ENCODE measurements at regions not wholly inside any gene's neighbourhood (a gene's known extent, or its start where the extent isn't known, plus 50 kb on each side); places are given as distances from the start of the nearest gene placed in this dataset.

DNA sequence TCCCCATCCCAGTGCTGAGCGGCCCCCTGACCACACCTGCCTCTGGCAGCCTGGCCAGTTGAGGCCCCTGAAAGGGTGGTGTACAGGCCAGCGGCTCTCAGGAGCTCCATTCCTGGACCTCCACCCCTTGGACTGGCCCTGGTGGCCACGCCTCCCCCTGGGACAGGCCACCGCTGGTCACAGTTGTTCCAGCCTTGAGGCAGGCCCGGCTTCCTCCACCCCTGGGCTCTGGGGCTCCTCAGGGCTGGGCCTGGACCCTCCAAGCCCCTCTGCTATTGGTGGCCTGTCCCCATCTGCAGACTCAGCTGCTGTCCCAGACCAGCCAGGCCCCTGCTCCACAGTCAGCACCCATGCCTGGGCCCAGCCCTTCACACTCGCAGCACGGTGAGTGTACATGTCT is 93.2 kb upstream of the NKX1-1 start:
- DNase-seq (ENCODE audit: low spot score), result no peak

DNA sequence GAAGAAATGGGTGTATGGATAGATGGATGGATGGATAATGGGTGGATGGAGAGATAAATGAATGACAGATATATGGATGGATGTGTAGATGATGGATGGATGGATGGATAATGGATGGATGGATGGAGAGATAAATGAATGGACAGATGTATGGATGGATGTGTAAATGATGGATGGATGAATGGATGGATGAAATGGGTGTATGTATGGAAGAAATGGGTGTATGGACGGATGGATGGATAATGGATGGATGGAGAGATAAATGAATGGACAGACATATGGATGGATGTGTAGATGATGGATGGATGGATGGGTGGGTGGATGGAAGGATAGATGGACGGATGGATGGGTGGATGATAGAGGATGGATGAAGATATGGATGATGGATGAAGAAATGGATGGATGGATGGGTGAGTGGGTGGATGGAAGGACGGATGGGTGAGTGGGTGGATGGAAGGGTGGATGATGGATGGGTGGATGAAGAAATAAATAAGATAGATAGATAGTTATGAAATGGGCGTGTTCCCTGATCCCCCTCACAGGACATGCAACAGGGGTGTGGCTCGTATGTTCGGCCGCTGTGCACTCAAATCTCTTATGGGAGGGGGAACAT is 91.1 kb upstream of the NKX1-1 start:
- no peak for DNase-seq (ENCODE audit: low spot score)

DNA sequence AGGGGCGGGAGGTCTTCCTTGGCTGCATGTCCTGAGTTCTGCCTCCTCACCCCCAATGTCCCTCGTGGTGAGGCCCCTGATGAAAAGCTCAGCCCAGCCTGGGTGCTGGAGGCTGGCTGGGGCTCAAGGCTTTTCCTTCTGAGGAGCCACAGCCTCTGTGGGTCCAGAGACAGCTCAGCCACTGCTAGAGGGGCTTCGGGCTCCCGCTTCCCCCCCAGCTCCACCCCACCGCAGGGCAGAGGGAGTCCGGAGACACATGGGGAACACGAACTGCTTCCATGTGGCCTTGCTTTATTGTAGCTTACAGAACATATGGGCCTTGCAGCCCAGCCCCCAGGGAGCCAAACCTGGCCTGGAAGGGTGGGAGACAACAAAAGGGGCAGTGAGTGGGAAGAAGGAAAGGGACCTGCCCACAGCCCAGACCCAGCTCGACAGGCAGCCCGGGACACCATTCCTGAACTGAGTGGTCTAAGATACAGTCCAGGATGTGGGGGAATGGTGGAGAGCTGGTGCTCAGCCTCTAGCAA is 89.9 kb upstream of the NKX1-1 start:
- no peak for DNase-seq (ENCODE audit: low spot score)

DNA sequence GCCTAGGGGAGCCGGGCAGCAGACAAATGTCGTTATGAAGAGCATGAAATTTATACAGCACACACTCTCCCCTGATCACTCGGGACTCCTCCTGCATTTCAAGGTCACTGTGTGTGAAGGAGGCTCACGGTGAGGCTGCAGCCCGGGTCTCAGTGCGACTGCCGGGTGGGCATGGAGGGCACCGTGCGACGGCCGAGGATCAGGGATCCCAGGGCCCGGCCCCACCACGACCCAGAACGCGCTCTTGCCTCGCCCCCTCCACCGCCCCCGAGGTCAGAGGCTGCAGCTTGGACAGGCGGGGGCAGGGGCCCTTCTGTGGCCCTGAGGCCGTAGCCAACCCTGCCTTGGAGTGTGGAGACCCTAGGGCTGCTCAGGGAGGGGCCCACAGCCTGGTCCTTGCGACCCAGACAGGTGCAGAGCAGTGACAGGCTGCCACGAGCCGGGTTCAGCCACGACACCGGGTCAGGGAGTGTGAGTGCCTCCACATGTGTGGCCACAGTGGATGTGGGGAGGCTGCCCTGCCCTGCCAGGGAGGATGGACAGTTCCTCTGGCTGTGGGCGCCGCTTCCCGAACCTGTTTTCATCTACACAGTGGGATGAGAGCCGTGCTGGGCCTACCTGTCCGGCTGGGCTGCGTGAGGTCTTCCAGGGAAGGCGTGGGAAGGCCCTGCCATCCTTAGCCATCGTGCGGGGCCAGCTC is 89.3 kb upstream of the NKX1-1 start:
- DNase-seq (ENCODE audit: low spot score), result no peak

- no peak for DNase-seq (ENCODE audit: low spot score)
These were observed 88.4 kb upstream of the NKX1-1 start for GRCh38 chr4:1494416-1495315.

DNA sequence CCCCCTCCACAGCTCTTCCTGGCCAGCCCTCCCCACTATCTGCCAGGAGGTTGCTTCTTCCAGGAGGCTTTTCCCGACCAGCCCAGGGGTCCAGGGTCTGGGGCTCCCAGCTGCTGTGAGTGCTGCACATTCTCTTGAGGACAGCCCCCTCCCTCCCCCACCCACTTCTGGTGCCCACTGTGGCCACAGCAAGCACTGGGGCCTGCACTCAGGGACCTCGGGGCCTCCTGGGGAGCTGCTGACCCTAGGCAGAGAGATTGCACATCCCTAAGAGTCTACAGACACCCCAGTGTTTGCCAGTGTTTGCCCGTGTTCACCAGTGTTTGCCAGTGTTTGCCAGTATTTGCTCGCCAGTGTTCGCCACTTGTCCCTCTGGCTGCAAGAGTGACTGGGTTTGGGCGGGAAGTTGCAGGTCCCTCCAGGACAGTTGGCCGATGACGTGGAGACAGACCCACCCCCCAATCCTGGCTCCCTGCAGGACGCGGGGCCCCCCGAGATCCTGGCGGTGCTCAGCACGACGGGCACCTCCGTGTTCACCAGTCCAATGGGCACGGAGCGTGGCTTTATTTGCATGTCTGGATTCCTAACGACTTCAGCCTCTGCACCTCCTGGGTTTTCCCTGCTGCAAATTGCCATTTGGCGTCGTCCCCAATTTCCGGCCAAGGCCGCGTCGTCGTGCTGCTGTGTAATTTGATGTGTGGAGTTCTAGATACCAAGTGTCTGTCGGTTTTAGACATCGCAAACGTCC is 87.5 kb upstream of the NKX1-1 start:
- DNase-seq (ENCODE audit: low spot score), result no peak

DNA sequence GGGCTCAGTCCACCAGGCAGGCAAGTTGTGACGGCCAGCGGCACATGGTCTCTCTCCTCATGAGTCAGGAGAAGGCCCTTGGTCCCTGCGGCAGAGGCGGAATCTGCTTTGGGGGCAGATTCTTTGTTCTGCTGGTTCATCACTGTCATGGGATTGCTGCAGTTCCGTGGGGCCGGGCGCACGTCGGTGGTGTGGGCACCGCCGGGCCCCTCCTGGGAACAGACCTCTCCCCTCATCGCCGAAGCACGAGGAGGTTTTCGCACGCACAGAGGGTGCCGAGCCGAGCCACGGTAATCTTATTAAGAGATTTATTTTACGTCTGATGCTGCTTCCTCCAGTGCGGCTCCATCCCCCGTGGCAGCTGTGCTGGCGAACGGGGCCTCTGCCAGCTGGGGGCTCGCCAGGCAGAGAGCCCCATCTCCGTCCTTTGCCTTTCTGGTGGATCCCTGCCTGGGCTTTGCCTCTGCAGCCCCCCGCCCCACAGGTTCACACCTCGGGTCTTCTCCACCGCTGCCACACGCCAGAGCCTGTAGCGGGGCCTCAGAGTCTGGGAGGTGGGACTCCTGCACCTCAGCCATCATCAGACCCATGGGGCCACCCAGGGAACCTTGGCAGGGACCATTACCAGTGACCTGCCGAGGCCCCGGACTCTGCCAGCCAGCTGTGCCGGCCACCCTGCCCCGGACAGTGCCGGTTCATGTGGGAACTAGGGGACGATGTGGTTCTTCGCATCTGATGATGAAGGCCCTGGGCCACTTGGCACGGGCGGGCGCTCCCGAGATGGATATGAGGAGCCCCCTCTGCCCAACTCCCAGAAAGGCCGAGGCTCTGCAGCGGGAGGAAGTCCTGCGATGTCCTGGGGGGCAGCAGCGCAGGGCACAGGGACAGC is 86.7 kb upstream of the NKX1-1 start:
- no peak for DNase-seq (ENCODE audit: low spot score)

DNA sequence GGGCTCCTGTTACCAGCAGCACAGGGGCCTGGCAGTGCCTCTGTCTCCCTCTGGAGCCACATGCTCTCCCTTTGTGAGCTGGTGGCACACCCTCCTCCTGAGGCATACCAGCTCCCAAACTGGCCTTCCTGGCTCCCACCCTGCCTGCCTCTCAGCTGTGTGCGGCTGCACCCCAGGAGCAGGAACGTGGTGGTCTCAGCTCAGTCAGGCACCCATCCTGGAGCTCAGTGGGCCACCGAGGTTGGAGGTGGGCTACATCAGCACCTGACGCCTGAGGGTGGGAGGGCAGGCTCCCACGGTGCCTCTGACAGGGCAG is 85.9 kb upstream of the NKX1-1 start:
- no peak for DNase-seq (ENCODE audit: low spot score)

DNA sequence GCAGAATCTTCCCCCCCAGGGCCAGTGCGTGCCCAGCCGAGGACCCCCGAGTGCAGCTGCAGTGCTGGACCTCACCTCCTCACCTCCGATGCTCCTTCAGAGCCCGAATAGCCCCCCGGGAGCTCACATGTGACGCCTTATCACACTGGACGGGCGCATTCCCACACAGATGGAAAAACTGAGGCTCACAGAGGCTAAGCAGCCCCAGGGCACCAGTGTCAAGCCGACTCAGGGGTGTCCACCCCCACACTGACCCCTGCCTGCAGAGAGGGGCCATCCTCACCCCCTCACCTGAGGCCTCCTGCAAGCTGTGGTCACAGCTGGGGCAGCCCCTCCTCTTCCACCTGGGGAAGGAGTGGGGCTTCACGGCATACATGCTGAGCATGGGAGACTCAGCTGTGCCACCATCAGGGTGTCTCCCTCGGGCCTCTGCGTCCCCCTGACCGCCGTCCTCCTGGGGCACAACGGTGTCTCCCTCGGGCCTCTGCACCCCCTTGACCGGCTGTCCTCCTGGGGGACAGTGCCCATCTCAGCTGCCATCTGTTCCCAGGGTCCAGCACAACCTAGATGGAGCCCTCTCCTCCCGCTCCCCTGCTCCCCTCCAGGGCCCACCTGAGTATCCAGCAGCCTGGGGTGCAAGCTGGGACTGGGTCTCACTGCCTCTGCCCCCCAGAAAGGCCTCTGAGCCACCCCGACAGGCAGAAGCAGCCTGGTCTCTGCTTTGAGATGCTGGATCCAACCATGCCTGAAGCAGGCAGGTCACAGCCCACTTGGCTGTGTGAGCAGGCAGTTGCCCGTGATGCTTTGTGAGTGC is 85.3 kb upstream of the NKX1-1 start:
- no peak for DNase-seq (ENCODE audit: low spot score)

DNA sequence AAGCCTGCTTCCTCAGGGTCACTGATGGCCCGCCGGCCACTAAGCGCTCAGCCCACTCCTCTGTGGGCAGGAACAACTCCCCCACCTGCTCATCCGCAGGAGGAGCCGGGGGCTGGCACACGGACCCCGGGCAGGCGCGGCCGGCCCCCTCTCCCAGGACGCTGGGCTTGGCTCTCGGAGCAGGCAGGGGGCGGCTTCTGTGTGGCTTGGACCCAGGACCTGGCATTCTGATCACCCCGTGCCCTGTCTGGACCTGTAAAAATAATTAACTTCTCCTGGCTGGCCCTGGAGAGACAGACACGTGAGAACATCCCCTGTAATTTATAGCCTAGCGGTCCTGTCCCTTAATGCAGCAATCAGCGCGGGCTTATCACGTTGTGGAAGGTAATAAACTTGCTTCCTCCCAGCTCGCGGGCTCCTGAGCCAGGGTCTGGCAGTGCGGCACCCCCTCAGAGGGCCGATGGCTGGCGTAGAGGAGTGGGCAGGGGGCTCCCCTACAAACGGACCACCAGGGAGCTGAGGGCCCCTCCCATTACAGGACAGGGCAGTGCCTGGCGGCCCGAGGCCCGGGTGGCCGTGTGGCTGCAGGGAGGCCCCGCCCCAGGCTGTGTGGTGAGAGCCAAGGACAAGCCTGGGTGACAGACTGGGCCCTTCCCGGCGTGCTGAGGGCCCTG is 84.5 kb upstream of the NKX1-1 start:
- DNase-seq (ENCODE audit: low spot score), result peak; percentile 29

GRCh38 chr4:1490011-1490653 is 83.9 kb upstream of the NKX1-1 start:
- peak; percentile 36 for DNase-seq (ENCODE audit: low spot score)

GRCh38 chr4:1489639-1489995 is 83.4 kb upstream of the NKX1-1 start:
- no peak for DNase-seq (ENCODE audit: low spot score)

DNA sequence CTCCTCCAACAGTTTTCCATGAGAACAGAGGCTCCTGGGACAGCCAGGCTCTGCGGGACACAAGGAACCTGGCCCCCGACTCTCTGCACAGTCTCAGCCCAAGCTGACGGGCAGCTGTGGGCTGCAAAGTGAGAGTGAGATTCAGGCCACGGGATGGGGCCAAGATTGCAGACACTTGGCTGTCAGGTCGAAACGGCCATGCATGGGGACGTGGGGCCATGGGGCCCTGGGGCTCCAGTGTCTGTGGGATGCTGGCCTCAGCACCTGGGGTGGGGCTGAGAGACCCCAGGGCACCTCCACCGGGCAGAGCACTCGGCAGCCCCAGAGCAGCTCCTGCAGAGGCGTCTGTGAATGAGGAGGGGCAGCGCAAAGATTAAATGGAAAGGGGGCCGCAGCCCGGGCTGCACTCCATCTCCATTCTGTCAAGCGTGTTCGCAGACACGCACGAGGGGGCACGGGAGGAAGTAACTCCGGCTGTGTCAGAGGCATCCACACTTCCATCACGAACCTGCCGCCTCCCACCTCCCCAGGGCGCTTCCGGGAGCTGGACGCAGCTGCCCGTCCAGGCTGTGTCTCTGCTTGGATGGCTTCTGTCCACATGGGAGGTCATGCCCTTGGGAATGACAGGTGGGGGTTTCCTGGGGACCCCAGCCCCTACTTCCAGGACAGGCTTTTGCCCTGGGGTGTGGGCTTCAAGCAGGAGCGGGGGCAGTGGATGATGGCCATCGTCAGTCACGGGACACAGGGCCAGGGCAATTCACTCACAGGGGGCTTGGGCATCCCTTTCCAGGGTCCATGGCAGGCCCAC is 82.8 kb upstream of the NKX1-1 start:
- DNase-seq (ENCODE audit: low spot score), result no peak

DNA sequence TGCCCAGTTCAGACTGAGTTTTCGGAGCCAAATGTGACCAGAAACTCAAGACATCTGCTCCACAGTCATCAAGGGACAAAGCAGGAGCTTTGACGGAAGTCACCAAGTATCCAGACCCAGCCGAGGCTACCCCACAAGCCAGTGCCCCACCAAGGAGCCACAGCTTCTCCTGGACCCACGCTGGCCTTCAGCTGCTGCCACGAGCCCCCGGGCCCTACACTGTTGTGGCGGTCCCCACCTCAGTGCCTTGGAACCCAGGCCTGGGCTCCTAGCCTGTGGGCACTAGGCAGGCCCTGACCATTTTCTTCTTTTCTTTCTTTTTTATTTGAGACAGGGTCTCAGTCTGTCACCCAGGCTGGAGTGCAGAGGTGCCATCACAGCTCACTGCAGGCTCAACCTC is 82.1 kb upstream of the NKX1-1 start:
- no peak for DNase-seq (ENCODE audit: low spot score)

DNA sequence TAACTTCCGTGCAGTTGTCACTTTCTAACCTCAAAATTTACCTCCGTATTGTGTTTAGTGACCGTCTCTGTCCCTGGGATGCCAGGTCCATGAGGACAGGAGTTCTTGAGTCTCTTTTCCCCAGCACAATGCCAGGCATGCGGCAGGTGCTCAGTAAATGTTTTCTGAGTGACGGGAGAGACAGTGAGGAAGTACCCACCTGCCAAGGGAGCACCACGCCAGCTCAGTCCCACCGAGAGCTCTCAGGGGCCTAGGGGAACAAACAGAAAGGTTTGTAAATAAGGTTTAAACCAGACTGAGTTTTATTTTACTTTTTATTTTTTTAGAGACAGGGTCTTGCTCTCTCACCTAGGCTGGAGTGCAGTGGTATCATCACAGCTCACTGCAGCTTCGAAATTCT is 81.5 kb upstream of the NKX1-1 start:
- DNase-seq (ENCODE audit: low spot score), result no peak

- no peak for DNase-seq (ENCODE audit: low spot score)
These were observed 80.9 kb upstream of the NKX1-1 start for GRCh38 chr4:1487106-1487505.

GRCh38 chr4:1485280-1485679 is 79.0 kb upstream of the NKX1-1 start:
- no peak for DNase-seq (ENCODE audit: low spot score)

DNA sequence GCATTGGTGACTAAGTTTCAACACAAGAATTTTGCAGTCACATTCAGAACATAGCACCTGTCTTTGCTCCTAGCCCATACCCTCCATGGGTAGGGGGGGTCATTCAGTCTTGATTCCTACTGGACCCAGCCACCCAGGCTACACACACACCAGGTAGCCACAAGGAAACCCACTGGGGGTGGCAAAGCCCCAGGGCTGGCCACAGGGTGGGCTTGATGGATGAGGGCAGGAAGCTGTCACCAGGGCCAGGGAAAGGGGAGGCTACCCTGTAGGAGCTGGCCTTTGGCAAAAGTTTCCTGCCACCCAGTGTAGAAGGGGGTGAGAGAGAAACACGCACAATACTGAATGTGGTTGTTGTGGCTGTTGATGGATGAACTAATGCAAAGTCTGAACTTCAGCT is 74.5 kb upstream of the NKX1-1 start:
- no peak for DNase-seq (ENCODE audit: low spot score)
